ENCODE measurements at regions not wholly inside any gene's neighbourhood (a gene's known extent, or its start where the extent isn't known, plus 50 kb on each side); places are given as distances from the start of the nearest gene placed in this dataset.

GRCh38 chr4:18815779-18816173 lies 794.2 kb upstream of the LCORL start:
- no peak overlapping the region for H3K4me2 ChIP-seq (ENCODE audit: insufficient read depth, insufficient read length, low read length)
- no peak overlapping the region for H4K91ac ChIP-seq (ENCODE audit: insufficient read length, low read depth, low read length)
- no peak overlapping the region for H3K9ac ChIP-seq (ENCODE audit: extremely low read depth, insufficient read length, low read length)
- no peaks in the 10 kb centered on the region for H3K79me1 ChIP-seq (ENCODE audit: insufficient read depth, low read depth, low read length, poor library complexity, severe bottlenecking)
- Mint-ChIP-seq H3K27ac (no peak overlapping the region; a peak in 1 of 7 replicates), H3K36me3 (ENCODE audit: insufficient read depth in 1 of 3, low read depth in 3 of 3) (peaks cover 19 to 22% (median 22%) of the 10 kb centered on the region in 3 experiments), H3K9me3 (peaks cover 22 to 29% of the 10 kb centered on the region in 2 experiments), H3K4me1 (peaks cover 3 to 5% of the 10 kb centered on the region in 2 experiments; a peak in 2 of 4 replicates), H3K4me3 (no peak overlapping the region), H3K27me3 (ENCODE audit: low read depth) (no peaks in the 10 kb centered on the region)
- H3K23ac ChIP-seq (ENCODE audit: insufficient read length, low read depth, low read length): no peak overlapping the region
- H2AFZ ChIP-seq (ENCODE audit: low read length): no peak overlapping the region
- no peak overlapping the region for H3K14ac ChIP-seq (ENCODE audit: insufficient read depth, low read length)
- no peak overlapping the region for H4K5ac ChIP-seq (ENCODE audit: insufficient read length, low read depth, low read length)
- no peak overlapping the region for H3K56ac ChIP-seq (ENCODE audit: insufficient read length, low read depth, low read length)
- no peak overlapping the region for H2BK120ac ChIP-seq (ENCODE audit: low read depth, low read length, poor library complexity, severe bottlenecking)
- no peak for DNase-seq
- no peak overlapping the region for H4K8ac ChIP-seq (replicated peaks; ENCODE audit: insufficient read length, low read depth, low read length)
- no peak overlapping the region for H3K27ac ChIP-seq (ENCODE audit: insufficient read length, low read depth, low read length)
- no peak overlapping the region for H3T11ph ChIP-seq (ENCODE audit: low read length)
- H2BK5ac ChIP-seq (ENCODE audit: insufficient read length, low read length): no peak overlapping the region
- H3K23me2 ChIP-seq (ENCODE audit: insufficient read length, low read depth, low read length, poor library complexity, severe bottlenecking): no peaks in the 10 kb centered on the region
- H4K20me1 ChIP-seq (ENCODE audit: control insufficient read depth, insufficient read depth, insufficient read length): no peaks in the 10 kb centered on the region
- H2AK5ac ChIP-seq (ENCODE audit: insufficient read length, low read length): no peak overlapping the region
- WGBS (ENCODE audit: extremely low coverage, insufficient read length, low lambda C conversion rate): no CpG with 5 or more reads among the region's 3 CpGs
- no peak overlapping the region for H3K18ac ChIP-seq (ENCODE audit: insufficient read length, low read depth, low read length)
- no peak overlapping the region for H3K4ac ChIP-seq (ENCODE audit: low read depth, low read length)
- no peaks in the 10 kb centered on the region for H3K27me3 ChIP-seq (ENCODE audit: insufficient read depth, low read length)
- H3K9me3 ChIP-seq (ENCODE audit: control insufficient read depth, low read depth, low read length): no peaks in the 10 kb centered on the region
- no peak overlapping the region for H2BK12ac ChIP-seq (ENCODE audit: insufficient read length, low read depth, low read length)
- TF ChIP-seq, protein P1, sequence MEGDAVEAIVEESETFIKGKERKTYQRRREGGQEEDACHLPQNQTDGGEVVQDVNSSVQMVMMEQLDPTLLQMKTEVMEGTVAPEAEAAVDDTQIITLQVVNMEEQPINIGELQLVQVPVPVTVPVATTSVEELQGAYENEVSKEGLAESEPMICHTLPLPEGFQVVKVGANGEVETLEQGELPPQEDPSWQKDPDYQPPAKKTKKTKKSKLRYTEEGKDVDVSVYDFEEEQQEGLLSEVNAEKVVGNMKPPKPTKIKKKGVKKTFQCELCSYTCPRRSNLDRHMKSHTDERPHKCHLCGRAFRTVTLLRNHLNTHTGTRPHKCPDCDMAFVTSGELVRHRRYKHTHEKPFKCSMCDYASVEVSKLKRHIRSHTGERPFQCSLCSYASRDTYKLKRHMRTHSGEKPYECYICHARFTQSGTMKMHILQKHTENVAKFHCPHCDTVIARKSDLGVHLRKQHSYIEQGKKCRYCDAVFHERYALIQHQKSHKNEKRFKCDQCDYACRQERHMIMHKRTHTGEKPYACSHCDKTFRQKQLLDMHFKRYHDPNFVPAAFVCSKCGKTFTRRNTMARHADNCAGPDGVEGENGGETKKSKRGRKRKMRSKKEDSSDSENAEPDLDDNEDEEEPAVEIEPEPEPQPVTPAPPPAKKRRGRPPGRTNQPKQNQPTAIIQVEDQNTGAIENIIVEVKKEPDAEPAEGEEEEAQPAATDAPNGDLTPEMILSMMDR (conservative IDR thresholded peaks at IDR 0.05): 0 out of 3 replicates have a peak, but pooled peaks have one; percentile 11
- no peak overlapping the region for H2BK20ac ChIP-seq (ENCODE audit: low read depth, low read length, poor library complexity, severe bottlenecking)
- no peaks in the 10 kb centered on the region for H3K4me1 ChIP-seq (ENCODE audit: insufficient read depth, low read length)
- H3K79me2 ChIP-seq (ENCODE audit: insufficient read depth, low read length): no peaks in the 10 kb centered on the region
- H2BK15ac ChIP-seq (ENCODE audit: low read depth, low read length): no peak overlapping the region
